Liver (tissue), 8 donors: ENCODE measurements at regions not wholly inside any gene's neighbourhood (a gene's known extent, or its start where the extent isn't known, plus 50 kb on each side); places are given as distances from the start of the nearest gene placed in this dataset.

ENCODE experiments used
- DNase-seq: peaks from one replicate; pipeline ENCODE4 v3.0.0-alpha.2; 2017; ENCODE audit warnings: low spot score
- H3K27ac ChIP-seq, 2 donors: one replicate each; pipeline ENCODE4 v1.7.0; 2013; ENCODE audit warnings: inconsistent platforms in 2 of 2, low read length in 2 of 2, control low read depth in 1 of 2, low read depth in 1 of 2, mild to moderate bottlenecking in 1 of 2
- H3K27me3 ChIP-seq, 4 donors: one replicate each; pipeline versions ENCODE4 v1.6.1 to v1.7.0; 2013; ENCODE audit warnings: low read length in 3 of 4, inconsistent platforms in 1 of 4, mild to moderate bottlenecking in 1 of 4, moderate library complexity in 1 of 4; ENCODE audit not compliant: control insufficient read depth in 4 of 4, insufficient read depth in 4 of 4
- H3K36me3 ChIP-seq, 4 donors: one replicate each; pipeline versions ENCODE4 v1.6.1 to v1.7.0; 2013; ENCODE audit warnings: low read length in 3 of 4, mild to moderate bottlenecking in 3 of 4, low read depth in 1 of 4, moderate library complexity in 1 of 4; ENCODE audit not compliant: control insufficient read depth in 4 of 4, insufficient read depth in 3 of 4
- H3K4me1 ChIP-seq, 4 donors: one replicate each; pipeline versions ENCODE4 v1.6.1 to v1.7.0; 2013; ENCODE audit warnings: low read length in 3 of 4, mild to moderate bottlenecking in 3 of 4, moderate library complexity in 1 of 4; ENCODE audit not compliant: control insufficient read depth in 4 of 4, insufficient read depth in 4 of 4
- H3K4me3 ChIP-seq, 3 donors: one replicate each; pipeline versions ENCODE4 v1.6.1 to v1.7.0; 2013; ENCODE audit warnings: low read length in 3 of 3, control low read depth in 1 of 3, low read depth in 1 of 3, mild to moderate bottlenecking in 1 of 3
- H3K9ac ChIP-seq, 2 donors: one replicate each; pipeline ENCODE4 v1.7.0; 2013; ENCODE audit warnings: low read length in 2 of 2, mild to moderate bottlenecking in 2 of 2, moderate library complexity in 2 of 2, control low read depth in 1 of 2, low read depth in 1 of 2
- H3K9me3 ChIP-seq, 4 donors: one replicate each; pipeline versions ENCODE4 v1.6.1 to v1.7.0; 2013; ENCODE audit warnings: low read length in 3 of 4; ENCODE audit not compliant: control insufficient read depth in 4 of 4
- CTCF ChIP-seq: fragments of 150-350 bp; IDR thresholded peaks from 2 replicates; pipeline ENCODE4 v1.5.1; 2017; ENCODE audit warnings: improper control_type of control experiment, low read depth, low read length; ENCODE audit not compliant: missing input control
- EGR1 ChIP-seq, 2 donors: IDR thresholded peaks; 2 replicates each; pipeline ENCODE4 v1.6.1; 2016 to 2018; ENCODE audit warnings: antibody characterized with exemption in 2 of 2, low read depth in 2 of 2
- FOXA1 ChIP-seq: IDR thresholded peaks from 2 replicates; pipeline ENCODE4 v1.6.1; 2016; ENCODE audit warnings: antibody characterized with exemption
- FOXA2 ChIP-seq: IDR thresholded peaks from 2 replicates; pipeline ENCODE4 v1.6.1; 2016; ENCODE audit warnings: antibody characterized with exemption
- GABPA ChIP-seq, 2 donors: IDR thresholded peaks in 1 of 2; conservative IDR thresholded peaks in 1 of 2; 2 replicates each; pipeline ENCODE4 v1.6.1; 2016; ENCODE audit warnings: antibody characterized with exemption in 2 of 2, mild to moderate bottlenecking in 1 of 2, moderate library complexity in 1 of 2
- HNF4A ChIP-seq, 2 donors: conservative IDR thresholded peaks; 2 replicates each; pipeline ENCODE4 v1.6.1; 2016; ENCODE audit warnings: antibody characterized with exemption in 2 of 2, mild to moderate bottlenecking in 2 of 2
- HNF4G ChIP-seq: IDR thresholded peaks from 2 replicates; pipeline ENCODE4 v1.6.1; 2016; ENCODE audit warnings: antibody characterized with exemption
- JUND ChIP-seq, 2 donors: IDR thresholded peaks; 2 replicates each; pipeline ENCODE4 v1.6.1; 2016; ENCODE audit warnings: antibody characterized with exemption in 2 of 2
- MAX ChIP-seq: IDR thresholded peaks from 2 replicates; pipeline ENCODE4 v1.6.1; 2016; ENCODE audit warnings: antibody characterized with exemption
- NR2F2 ChIP-seq: IDR thresholded peaks from 2 replicates; pipeline ENCODE4 v1.6.1; 2016; ENCODE audit warnings: antibody characterized with exemption
- RAD21 ChIP-seq, 2 donors: IDR thresholded peaks; 2 replicates each; pipeline ENCODE4 v1.6.1; 2016; ENCODE audit warnings: antibody characterized with exemption in 2 of 2, mild to moderate bottlenecking in 2 of 2
- REST ChIP-seq: IDR thresholded peaks from 2 replicates; pipeline ENCODE4 v1.6.1; 2016; ENCODE audit warnings: antibody characterized with exemption, mild to moderate bottlenecking
- RXRA ChIP-seq, 2 donors: IDR thresholded peaks; 2 replicates each; pipeline ENCODE4 v1.6.1; 2017 to 2018; ENCODE audit warnings: antibody characterized with exemption in 2 of 2, mild to moderate bottlenecking in 1 of 2
- SP1 ChIP-seq: IDR thresholded peaks from 2 replicates; pipeline ENCODE4 v1.6.1; 2018; ENCODE audit warnings: antibody characterized with exemption, mild to moderate bottlenecking
- TAF1 ChIP-seq: conservative IDR thresholded peaks from 2 replicates; pipeline ENCODE4 v1.6.1; 2016; ENCODE audit warnings: antibody characterized with exemption, mild to moderate bottlenecking
- YY1 ChIP-seq: IDR thresholded peaks from 2 replicates; pipeline ENCODE4 v1.6.1; 2016; ENCODE audit warnings: antibody characterized with exemption, mild to moderate bottlenecking
- ZBTB33 ChIP-seq: IDR thresholded peaks from 2 replicates; pipeline ENCODE4 v1.6.1; 2016; ENCODE audit warnings: antibody characterized with exemption
- WGBS: extraction: QIAGEN DNeasy Blood & Tissue Kit; methylation state at CpG from one replicate; pipeline ENCODE4 v1.1.7; 2013; 5-methylcytosine and 5-hydroxymethylcytosine counted together
- TF ChIP-seq, protein P1 (sequence below): IDR thresholded peaks from 2 replicates; pipeline ENCODE4 v1.6.1; 2016; ENCODE audit warnings: antibody characterized with exemption
- donor health status: healthy.
- donor health status: healthy.
- donor health status: healthy.
- donor health status: healthy.
- donor health status: healthy.

GRCh38 chr5:39948867-39949468 lies 524.2 kb upstream of the DAB2 start:
- peak; percentile 40 for DNase-seq
- no peak overlapping the region for H3K9ac ChIP-seq
- H3K4me1 ChIP-seq = no peaks in the 10 kb centered on the region
- no peak overlapping the region for H3K4me3 ChIP-seq
- H3K27me3 ChIP-seq = no peaks in the 10 kb centered on the region
- H3K36me3 ChIP-seq = no peaks in the 10 kb centered on the region
- TF ChIP-seq YY1 = no peak
- TF ChIP-seq CTCF = peak; percentile 63
- no peak for TF ChIP-seq EGR1 (IDR thresholded peaks at IDR 0.05; ENCODE audit: low read depth in 2 of 2)
- TF ChIP-seq NR2F2 = no peak
- TF ChIP-seq RAD21 (IDR thresholded peaks at IDR 0.05) = peak; percentile 83 to 90
- H3K27ac ChIP-seq = no peak overlapping the region
- H3K9me3 ChIP-seq = no peaks in the 10 kb centered on the region
- WGBS = 48% methylated on average over 2 of the region's 2 CpGs

DNA sequence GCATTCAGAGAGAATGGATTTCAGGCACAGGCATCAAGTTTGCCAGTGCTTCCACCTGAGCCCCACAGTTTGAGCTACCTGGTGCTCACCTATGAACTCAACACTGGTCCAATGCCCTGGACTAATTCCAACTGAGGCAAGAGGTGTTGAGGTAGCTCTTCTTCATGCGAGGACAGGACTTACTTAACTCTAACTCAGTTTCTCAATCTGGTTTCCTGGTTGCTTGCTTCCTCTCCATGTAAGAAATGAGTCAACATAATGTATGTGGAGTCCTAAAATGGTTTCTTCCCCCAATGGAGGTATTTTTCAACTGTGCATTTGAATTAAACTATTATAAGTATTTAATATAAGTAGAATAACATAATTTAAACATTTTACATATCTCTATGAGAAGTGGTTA lies 523.6 kb upstream of the DAB2 start:
- DNase-seq = no peak
- 74% methylated on average over 1 of the region's 1 CpG for WGBS
- TF ChIP-seq NR2F2 (no peak), HNF4G (no peak), EGR1 (IDR thresholded peaks at IDR 0.05; ENCODE audit: low read depth in 2 of 2) (no peak), CTCF (no peak), REST (no peak), YY1 (no peak), ZBTB33 (no peak), HNF4A (conservative IDR thresholded peaks at IDR 0.05) (no peak), RAD21 (IDR thresholded peaks at IDR 0.05) (no peak), TAF1 (no peak), FOXA1 (no peak), RXRA (IDR thresholded peaks at IDR 0.05) (no peak), SP1 (no peak), GABPA (IDR thresholded peaks at IDR 0.05 in 1 of 2, conservative IDR thresholded peaks at IDR 0.05 in 1 of 2) (no peak), MAX (no peak), JUND (IDR thresholded peaks at IDR 0.05) (no peak), FOXA2 (no peak)
- TF ChIP-seq, protein P1, sequence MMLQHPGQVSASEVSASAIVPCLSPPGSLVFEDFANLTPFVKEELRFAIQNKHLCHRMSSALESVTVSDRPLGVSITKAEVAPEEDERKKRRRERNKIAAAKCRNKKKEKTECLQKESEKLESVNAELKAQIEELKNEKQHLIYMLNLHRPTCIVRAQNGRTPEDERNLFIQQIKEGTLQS = no peak
- Histone ChIP-seq H3K9ac (no peak overlapping the region), H3K27me3 (no peaks in the 10 kb centered on the region), H3K4me1 (no peaks in the 10 kb centered on the region), H3K27ac (no peak overlapping the region), H3K4me3 (no peak overlapping the region), H3K36me3 (no peaks in the 10 kb centered on the region), H3K9me3 (no peaks in the 10 kb centered on the region)
